Activated CD8-positive, alpha-beta T cell treated with anti-CD3 and anti-CD28 coated beads for 36 hours (primary cell): ENCODE measurements at regions not wholly inside any gene's neighbourhood (a gene's known extent, or its start where the extent isn't known, plus 50 kb on each side); places are given as distances from the start of the nearest gene placed in this dataset.

ENCODE experiments used
- ATAC-seq: fragments of 200-7000 bp; cut with Tn5 transposase; one replicate; pipeline ENCODE4 v1.10.0; 2021; ENCODE audit warnings: mild to moderate bottlenecking, moderate library complexity
- CTCF ChIA-PET: fragments of 350-600 bp; sonication (Branson Sonifier 250); formaldehyde crosslinking; loops from one replicate; lab custom pipeline; 2021; ENCODE audit warnings: antibody characterized with exemption; lab: Charles Lee
- POLR2A ChIA-PET: fragments of 350-600 bp; sonication (Branson Sonifier 250); formaldehyde crosslinking; loops from one replicate; lab custom pipeline; 2021; ENCODE audit warnings: antibody characterized with exemption; lab: Charles Lee
- DNase-seq: peaks from one replicate; pipeline ENCODE4 v3.0.0-alpha.2; 2020
- H3K27ac Mint-ChIP-seq: one replicate; pipeline ENCODE4 v1.8.0; 2021; ENCODE audit warnings: mild to moderate bottlenecking, mixed read lengths
- H3K27me3 Mint-ChIP-seq: one replicate; pipeline ENCODE4 v1.8.0; 2021; ENCODE audit warnings: mixed read lengths
- H3K36me3 Mint-ChIP-seq: one replicate; pipeline ENCODE4 v1.8.0; 2021; ENCODE audit warnings: low read depth, mixed read lengths
- H3K4me1 Mint-ChIP-seq: one replicate; pipeline ENCODE4 v1.8.0; 2021; ENCODE audit warnings: low read depth, mixed read lengths
- H3K4me3 Mint-ChIP-seq: one replicate; pipeline ENCODE4 v1.8.0; 2021; ENCODE audit warnings: mild to moderate bottlenecking, moderate library complexity, mixed read lengths
- H3K9me3 Mint-ChIP-seq: one replicate; pipeline ENCODE4 v1.8.0; 2021; ENCODE audit warnings: mixed read lengths
- intact Hi-C: fragments of 100-400 bp; cut with micrococcal nuclease; formaldehyde crosslinking; loops from one replicate; pipeline ENCODE4 v1.10.0; 2022
- TF ChIP-seq, protein P1 (sequence below): fragments of 200-600 bp; IDR thresholded peaks from one replicate; pipeline ENCODE4 v1.8.0; 2022; ENCODE audit warnings: antibody characterized with exemption, mild to moderate bottlenecking

DNA sequence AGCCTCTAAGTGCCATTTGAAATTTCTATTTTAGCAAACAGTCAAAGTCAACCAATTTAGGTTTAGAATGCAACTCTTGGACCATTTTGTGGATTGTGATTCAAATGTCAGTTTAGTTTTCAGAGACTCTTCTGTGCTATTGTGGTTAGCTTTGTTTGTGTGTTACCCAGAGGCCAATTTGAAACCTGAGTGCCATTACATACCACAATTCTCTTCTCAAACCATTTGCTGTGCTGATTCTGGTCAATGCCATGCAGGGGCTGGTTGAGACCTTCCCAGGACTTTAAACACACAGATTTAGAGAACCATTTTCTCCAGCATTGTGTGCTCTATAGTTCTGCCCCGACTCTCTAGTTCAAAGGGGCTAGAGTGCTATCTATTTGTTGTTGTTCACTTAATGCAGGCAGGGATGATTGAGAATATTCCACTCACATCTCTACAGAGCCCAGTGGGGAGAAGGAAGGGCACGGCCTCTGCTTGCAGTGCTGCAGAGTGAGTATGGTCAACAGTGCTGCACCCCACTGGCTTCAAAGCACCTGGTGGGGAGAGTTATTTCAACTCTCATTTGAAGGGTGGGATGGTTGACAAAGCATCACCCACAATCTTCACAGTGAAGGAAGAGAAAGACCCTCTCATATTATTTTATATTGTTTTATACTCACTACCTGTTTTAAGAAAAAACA lies 738.2 kb downstream of the COL12A1 start:
- H3K36me3 Mint-ChIP-seq, result no peaks in the 10 kb centered on the region
- TF ChIP-seq, protein P1, sequence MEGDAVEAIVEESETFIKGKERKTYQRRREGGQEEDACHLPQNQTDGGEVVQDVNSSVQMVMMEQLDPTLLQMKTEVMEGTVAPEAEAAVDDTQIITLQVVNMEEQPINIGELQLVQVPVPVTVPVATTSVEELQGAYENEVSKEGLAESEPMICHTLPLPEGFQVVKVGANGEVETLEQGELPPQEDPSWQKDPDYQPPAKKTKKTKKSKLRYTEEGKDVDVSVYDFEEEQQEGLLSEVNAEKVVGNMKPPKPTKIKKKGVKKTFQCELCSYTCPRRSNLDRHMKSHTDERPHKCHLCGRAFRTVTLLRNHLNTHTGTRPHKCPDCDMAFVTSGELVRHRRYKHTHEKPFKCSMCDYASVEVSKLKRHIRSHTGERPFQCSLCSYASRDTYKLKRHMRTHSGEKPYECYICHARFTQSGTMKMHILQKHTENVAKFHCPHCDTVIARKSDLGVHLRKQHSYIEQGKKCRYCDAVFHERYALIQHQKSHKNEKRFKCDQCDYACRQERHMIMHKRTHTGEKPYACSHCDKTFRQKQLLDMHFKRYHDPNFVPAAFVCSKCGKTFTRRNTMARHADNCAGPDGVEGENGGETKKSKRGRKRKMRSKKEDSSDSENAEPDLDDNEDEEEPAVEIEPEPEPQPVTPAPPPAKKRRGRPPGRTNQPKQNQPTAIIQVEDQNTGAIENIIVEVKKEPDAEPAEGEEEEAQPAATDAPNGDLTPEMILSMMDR, result no peak
- H3K4me3 Mint-ChIP-seq, result no peak overlapping the region
- ATAC-seq, result no peak
- POLR2A ChIA-PET, result no interaction called here
- H3K9me3 Mint-ChIP-seq, result peaks cover 3% of the 10 kb centered on the region
- no peak for DNase-seq
- intact Hi-C loops, result no loop called here
- no peak overlapping the region for H3K27ac Mint-ChIP-seq
- CTCF ChIA-PET, result no interaction called here
- H3K27me3 Mint-ChIP-seq, result no peaks in the 10 kb centered on the region
- no peaks in the 10 kb centered on the region for H3K4me1 Mint-ChIP-seq

DNA sequence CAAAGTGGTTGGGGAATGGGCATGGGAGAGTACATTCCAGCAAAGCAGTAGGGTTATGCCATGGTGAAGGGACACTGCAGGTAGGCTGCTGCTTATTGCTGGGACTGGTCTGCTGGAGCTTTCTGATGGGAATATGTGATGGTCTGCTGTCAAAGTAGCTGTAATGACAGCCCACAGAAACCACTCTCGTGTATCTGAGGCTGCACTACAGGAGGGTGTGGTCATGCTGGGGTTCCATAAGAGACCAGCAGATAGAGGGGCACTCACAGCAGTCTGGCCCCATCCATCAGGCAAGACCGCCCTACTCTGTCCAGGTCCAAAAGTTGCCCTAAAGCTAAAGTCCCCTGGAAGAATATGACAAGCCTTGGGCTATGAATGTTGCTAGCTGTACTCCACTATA lies 739.3 kb downstream of the COL12A1 start:
- no peak overlapping the region for H3K4me3 Mint-ChIP-seq
- no peaks in the 10 kb centered on the region for H3K27me3 Mint-ChIP-seq

DNA sequence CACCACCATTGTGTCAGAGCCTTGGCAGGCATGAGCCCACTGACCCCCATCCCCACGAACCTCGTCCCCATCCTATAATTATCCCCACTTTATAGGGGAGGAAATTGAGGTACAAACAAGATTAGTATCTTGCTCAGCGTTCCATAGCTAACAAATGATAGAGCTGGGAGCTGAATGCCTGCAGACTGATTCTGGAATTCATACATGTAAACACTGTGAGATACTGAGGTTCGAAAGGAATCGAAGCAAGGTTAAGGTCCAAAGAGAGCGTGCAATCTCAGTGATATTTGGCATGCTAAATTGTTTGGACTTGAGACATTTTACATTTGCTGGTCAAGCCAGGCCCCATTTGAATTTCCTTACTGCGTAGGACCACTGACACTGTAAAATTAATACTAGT lies 746.6 kb downstream of the COL12A1 start:
- no peaks in the 10 kb centered on the region for H3K4me1 Mint-ChIP-seq
- ATAC-seq, result no peak
- CTCF ChIA-PET, result no interaction called here
- no peaks in the 10 kb centered on the region for H3K36me3 Mint-ChIP-seq
- TF ChIP-seq, protein P1, result no peak
- no peak for DNase-seq
- no peak overlapping the region for H3K27ac Mint-ChIP-seq
- H3K9me3 Mint-ChIP-seq, result peaks cover 8% of the 10 kb centered on the region
- H3K27me3 Mint-ChIP-seq, result no peaks in the 10 kb centered on the region
- H3K4me3 Mint-ChIP-seq, result no peak overlapping the region
- POLR2A ChIA-PET, result no interaction called here
- intact Hi-C loops, result no loop called here

More for the DNA sequence above, 739.3 kb downstream of the COL12A1 start:
- ChIA-PET CTCF (no interaction called here), POLR2A (no interaction called here)
- intact Hi-C loops, result no loop called here
- TF ChIP-seq, protein P1, result no peak
- Mint-ChIP-seq H3K9me3 (peaks cover 3% of the 10 kb centered on the region), H3K36me3 (no peaks in the 10 kb centered on the region), H3K4me1 (no peaks in the 10 kb centered on the region), H3K27ac (no peak overlapping the region)
- DNase-seq, result no peak
- ATAC-seq, result no peak

DNA sequence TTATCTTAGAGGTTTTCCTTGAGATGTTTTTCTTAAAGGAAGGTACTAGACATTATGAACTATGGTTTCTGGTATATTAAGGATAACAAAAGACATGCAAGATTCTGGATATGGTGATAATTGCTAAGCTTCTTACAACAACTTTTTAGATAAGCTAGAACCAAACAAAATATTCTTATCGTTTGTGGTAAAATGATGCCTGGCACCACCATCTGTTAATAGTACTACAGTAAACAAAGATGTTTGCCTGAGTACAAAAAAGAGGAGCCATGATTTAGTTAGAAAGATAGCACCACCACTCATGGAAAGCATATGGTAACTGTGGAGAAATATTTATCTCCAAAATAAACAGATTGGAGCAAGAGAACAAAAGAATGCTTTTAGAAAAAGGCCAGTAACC lies 747.3 kb downstream of the COL12A1 start:
- H3K36me3 Mint-ChIP-seq, result no peaks in the 10 kb centered on the region
- peaks cover 8% of the 10 kb centered on the region for H3K9me3 Mint-ChIP-seq
- CTCF ChIA-PET, result no interaction called here
- H3K4me3 Mint-ChIP-seq, result no peak overlapping the region
- no peaks in the 10 kb centered on the region for H3K4me1 Mint-ChIP-seq
- no peak for DNase-seq
- H3K27me3 Mint-ChIP-seq, result no peaks in the 10 kb centered on the region
- POLR2A ChIA-PET, result no interaction called here
- H3K27ac Mint-ChIP-seq, result no peak overlapping the region
- intact Hi-C loops, result no loop called here
- TF ChIP-seq, protein P1, result no peak
- no peak for ATAC-seq

DNA sequence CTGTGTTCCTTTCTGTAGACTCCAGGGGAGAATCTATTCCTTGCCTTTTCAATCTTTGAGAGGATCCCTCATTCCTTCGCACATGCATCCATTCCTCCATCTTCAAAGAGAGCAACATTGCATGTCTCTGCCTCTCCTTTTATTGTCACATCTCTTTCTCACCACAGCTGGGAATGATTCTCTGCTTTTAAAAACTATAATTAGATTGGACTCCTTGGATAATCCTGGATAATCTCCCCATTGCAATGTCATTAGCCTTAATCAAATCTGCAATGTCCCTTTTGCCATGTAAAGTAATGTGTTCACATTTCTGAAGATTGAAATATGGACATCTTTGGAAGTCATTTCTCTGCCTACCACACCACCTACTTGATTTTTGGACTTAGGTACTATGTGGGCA lies 750.1 kb downstream of the COL12A1 start:
- ATAC-seq (no peak), DNase-seq (no peak)
- no peaks in the 10 kb centered on the region for H3K27me3 Mint-ChIP-seq
- peaks cover 4% of the 10 kb centered on the region for H3K9me3 Mint-ChIP-seq
- POLR2A ChIA-PET, result no interaction called here
- no peak overlapping the region for H3K4me3 Mint-ChIP-seq
- intact Hi-C loops, result no loop called here
- CTCF ChIA-PET, result no interaction called here
- no peaks in the 10 kb centered on the region for H3K4me1 Mint-ChIP-seq
- H3K36me3 Mint-ChIP-seq, result no peaks in the 10 kb centered on the region
- H3K27ac Mint-ChIP-seq, result no peak overlapping the region
- TF ChIP-seq, protein P1, result no peak
